PC-9 (cell line): ENCODE measurements at regions not wholly inside any gene's neighbourhood (a gene's known extent, or its start where the extent isn't known, plus 50 kb on each side); places are given as distances from the start of the nearest gene placed in this dataset.
"Not testable (repeated sequence)": the region's sequence is repeated elsewhere in the genome, so short reads cannot be mapped to it uniquely, and the experiment has no call there.

Experiments
- BruUV-seq: library from RNA; stranded (reverse); fragments of 400-500 nt; replicated peaks from 2 replicates; lab custom pipeline; 2021; lab: Mats Ljungman, UMichigan
- CTCF ChIA-PET: fragments of 300-600 bp; sonication (Branson Sonifier 250); formaldehyde crosslinking; loops from one replicate; lab custom pipeline; 2022; ENCODE audit warnings: antibody characterized with exemption; lab: Charles Lee
- POLR2A ChIA-PET: fragments of 300-600 bp; sonication (Branson Sonifier 250); formaldehyde crosslinking; loops from one replicate; lab custom pipeline; 2022; ENCODE audit warnings: antibody characterized with exemption; ENCODE audit not compliant: unreplicated experiment; lab: Charles Lee
- DNase-seq, 2 experiments: peaks; one replicate each; pipeline versions ENCODE4 v3.0.0 to v3.0.0-alpha.2; 2015 to 2022; ENCODE audit warnings: mixed read lengths in 1 of 2
- H2AFZ ChIP-seq: fragments of 200-600 bp; sonication (generic); 2 replicates; pipeline ENCODE4 v1.8.1; 2017; ENCODE audit warnings: antibody characterized with exemption
- H3F3A ChIP-seq: fragments of 200-600 bp; sonication (generic); 2 replicates; pipeline ENCODE4 v1.8.1; 2017; ENCODE audit warnings: antibody characterized with exemption, mild to moderate bottlenecking, low read depth; ENCODE audit not compliant: insufficient read depth
- H3K27ac ChIP-seq: fragments of 200-600 bp; sonication (generic); 2 replicates; pipeline ENCODE4 v1.6.1; 2016; ENCODE audit warnings: mixed run types
- H3K27me3 ChIP-seq: fragments of 200-600 bp; sonication (generic); 2 replicates; pipeline ENCODE4 v1.6.1; 2016; ENCODE audit warnings: low read depth, mixed run types; ENCODE audit not compliant: insufficient read depth
- H3K36me3 ChIP-seq: fragments of 200-600 bp; sonication (generic); 2 replicates; pipeline ENCODE4 v1.6.1; 2016; ENCODE audit warnings: low read depth, mixed run types
- H3K4me1 ChIP-seq: fragments of 200-600 bp; sonication (generic); replicated peaks from 2 replicates; pipeline ENCODE4 v1.6.1; 2016; ENCODE audit warnings: mixed run types; ENCODE audit not compliant: insufficient read depth
- H3K4me2 ChIP-seq: fragments of 200-600 bp; sonication (generic); 2 replicates; pipeline ENCODE4 v1.6.1; 2017; ENCODE audit warnings: mixed run types
- H3K4me3 ChIP-seq: fragments of 200-600 bp; sonication (generic); 2 replicates; pipeline ENCODE4 v1.6.1; 2016; ENCODE audit warnings: mixed run types
- H3K79me2 ChIP-seq: fragments of 200-600 bp; sonication (generic); 2 replicates; pipeline ENCODE4 v1.6.1; 2017; ENCODE audit warnings: low read depth, mixed run types
- H3K9me2 ChIP-seq: fragments of 200-600 bp; sonication (generic); 2 replicates; pipeline ENCODE4 v1.8.1; 2017; ENCODE audit warnings: mild to moderate bottlenecking; ENCODE audit not compliant: insufficient read depth
- H3K9me3 ChIP-seq: fragments of 200-600 bp; sonication (generic); 2 replicates; pipeline ENCODE4 v1.8.1; 2016; ENCODE audit warnings: low read depth; ENCODE audit not compliant: insufficient read depth
- H4K20me1 ChIP-seq: fragments of 200-600 bp; sonication (generic); 2 replicates; pipeline ENCODE4 v1.8.1; 2017; ENCODE audit not compliant: insufficient read depth
- EZH2 ChIP-seq: fragments of 200-600 bp; sonication (generic); IDR thresholded peaks from 2 replicates; pipeline ENCODE4 v1.8.0; 2017; ENCODE audit warnings: antibody characterized with exemption, low read depth
- intact Hi-C: fragments of 100-400 bp; cut with micrococcal nuclease; formaldehyde crosslinking; loops from one replicate; pipeline ENCODE4 v1.10.0; 2022; ENCODE audit not compliant: unreplicated experiment
- TF ChIP-seq, protein P1 (sequence below): fragments of 200-600 bp; sonication (generic); conservative IDR thresholded peaks from 2 replicates; pipeline ENCODE4 v1.6.1; 2017; ENCODE audit warnings: mixed run types, antibody characterized with exemption, mild to moderate bottlenecking, moderate library complexity

DNA sequence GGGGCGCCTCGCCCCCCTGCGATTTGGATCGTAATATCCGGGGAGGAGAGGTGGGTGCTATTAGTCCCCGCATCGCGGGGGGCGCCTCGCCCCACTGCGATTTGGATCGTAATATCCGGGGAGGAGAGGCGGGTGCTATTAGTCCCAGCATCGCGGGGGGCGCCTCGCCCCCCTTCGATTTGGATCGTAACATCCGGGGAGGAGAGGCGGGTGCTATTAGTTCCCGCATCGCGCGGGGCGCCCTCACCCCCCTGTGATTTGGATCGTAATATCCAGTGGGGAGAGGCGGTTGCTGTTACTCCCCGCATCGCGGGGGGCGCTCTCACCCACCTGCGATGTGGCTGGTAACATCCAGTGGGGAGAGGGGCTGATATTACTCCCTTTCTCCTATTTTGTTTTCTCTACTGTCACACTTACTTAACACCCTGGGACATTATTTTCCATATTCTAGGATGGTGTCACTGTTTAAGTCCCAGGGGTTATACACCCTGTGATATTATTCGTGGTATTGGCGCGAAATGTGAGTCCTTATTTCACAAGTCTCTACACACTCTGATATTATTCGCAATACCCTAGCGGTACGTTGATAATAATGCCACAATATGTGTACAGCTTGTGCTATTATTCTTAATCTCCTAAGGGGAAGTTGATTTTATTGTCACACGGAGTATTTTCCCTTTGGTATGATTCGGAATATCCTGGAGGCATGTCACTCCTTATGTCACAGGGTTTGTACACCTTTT, 57.8 kb upstream of the ALDH3B2 start:
- CTCF ChIA-PET, result no interaction called here
- Histone ChIP-seq H4K20me1 (no peaks in the 10 kb centered on the region), H3K4me3 (no peak overlapping the region), H2AFZ (no peak overlapping the region), H3K27me3 (no peaks in the 10 kb centered on the region), H3K4me2 (no peak overlapping the region), H3K36me3 (no peaks in the 10 kb centered on the region), H3K4me1 (peaks cover 19% of the 10 kb centered on the region), H3K79me2 (no peaks in the 10 kb centered on the region), H3F3A (peaks cover 7% of the 10 kb centered on the region; the same call in 1 of the 2 replicates), H3K27ac (no peak overlapping the region), H3K9me3 (no peaks in the 10 kb centered on the region), H3K9me2 (no peaks in the 10 kb centered on the region)
- POLR2A ChIA-PET, result no interaction called here
- BruUV-seq, result no TSS peak
- DNase-seq, result no peak
- intact Hi-C loops, result no loop called here
- TF ChIP-seq EZH2, result no peak
- TF ChIP-seq, protein P1, sequence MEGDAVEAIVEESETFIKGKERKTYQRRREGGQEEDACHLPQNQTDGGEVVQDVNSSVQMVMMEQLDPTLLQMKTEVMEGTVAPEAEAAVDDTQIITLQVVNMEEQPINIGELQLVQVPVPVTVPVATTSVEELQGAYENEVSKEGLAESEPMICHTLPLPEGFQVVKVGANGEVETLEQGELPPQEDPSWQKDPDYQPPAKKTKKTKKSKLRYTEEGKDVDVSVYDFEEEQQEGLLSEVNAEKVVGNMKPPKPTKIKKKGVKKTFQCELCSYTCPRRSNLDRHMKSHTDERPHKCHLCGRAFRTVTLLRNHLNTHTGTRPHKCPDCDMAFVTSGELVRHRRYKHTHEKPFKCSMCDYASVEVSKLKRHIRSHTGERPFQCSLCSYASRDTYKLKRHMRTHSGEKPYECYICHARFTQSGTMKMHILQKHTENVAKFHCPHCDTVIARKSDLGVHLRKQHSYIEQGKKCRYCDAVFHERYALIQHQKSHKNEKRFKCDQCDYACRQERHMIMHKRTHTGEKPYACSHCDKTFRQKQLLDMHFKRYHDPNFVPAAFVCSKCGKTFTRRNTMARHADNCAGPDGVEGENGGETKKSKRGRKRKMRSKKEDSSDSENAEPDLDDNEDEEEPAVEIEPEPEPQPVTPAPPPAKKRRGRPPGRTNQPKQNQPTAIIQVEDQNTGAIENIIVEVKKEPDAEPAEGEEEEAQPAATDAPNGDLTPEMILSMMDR, result no peak

DNA sequence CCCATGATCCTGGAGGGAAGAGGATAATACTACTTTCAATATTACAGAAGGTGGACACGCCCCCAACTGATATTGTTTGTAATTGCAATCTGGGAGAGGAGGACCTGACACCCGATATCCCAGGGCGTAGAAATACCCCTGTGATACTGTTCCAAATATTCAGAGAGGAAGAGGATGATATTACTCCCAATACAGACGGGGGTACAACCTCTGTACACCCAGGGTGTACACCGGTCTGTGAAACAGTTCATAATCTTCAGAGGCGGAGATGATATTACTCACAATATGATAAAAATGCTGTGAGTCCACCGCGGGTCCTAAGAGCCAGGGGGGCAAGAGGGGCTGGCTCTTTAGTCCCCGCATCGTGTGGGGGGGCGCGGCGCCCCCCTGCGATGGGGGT, 57.2 kb upstream of the ALDH3B2 start:
- Histone ChIP-seq H3K4me3 (no peak overlapping the region), H3K36me3 (no peaks in the 10 kb centered on the region), H2AFZ (no peak overlapping the region), H3K27me3 (no peaks in the 10 kb centered on the region), H3K27ac (no peak overlapping the region), H3K79me2 (no peaks in the 10 kb centered on the region), H3K9me2 (no peaks in the 10 kb centered on the region), H4K20me1 (no peaks in the 10 kb centered on the region), H3K9me3 (no peaks in the 10 kb centered on the region), H3K4me1 (peaks cover 23% of the 10 kb centered on the region), H3F3A (peaks cover 9% of the 10 kb centered on the region; the same call in 1 of the 2 replicates), H3K4me2 (no peak overlapping the region)
- ChIA-PET POLR2A (no interaction called here), CTCF (no interaction called here)
- BruUV-seq, result no TSS peak
- no peak for DNase-seq
- no peak for TF ChIP-seq EZH2
- TF ChIP-seq, protein P1, result no peak
- intact Hi-C loops, result no loop called here

DNA sequence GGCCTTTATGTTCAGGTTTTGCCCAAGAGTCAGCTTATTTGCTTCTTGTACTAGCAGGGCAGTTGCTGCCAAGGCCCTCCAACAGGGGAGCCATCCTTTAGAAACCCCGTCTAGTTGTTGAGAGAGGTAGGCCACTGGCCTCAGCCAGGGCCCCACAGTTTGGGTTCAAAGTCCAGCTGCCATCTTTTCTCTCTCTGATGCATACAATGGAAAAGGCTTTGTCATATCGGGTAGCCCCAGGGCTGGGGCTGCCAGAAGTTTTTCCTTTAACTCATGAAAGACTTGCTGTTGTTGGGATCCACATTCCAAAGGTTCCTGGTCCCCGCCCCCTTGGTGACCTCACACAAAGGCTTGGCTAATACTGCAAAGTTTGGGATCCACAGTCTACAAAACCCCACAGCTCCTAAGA, 53.7 kb upstream of the ALDH3B2 start:
- ChIA-PET CTCF (interaction anchor here (0.7 kb wide), 1 partner anchor 9 kb away, joined by 3 read pairs; no protein-coding TSS in a partner anchor), POLR2A (interaction anchor here (0.7 kb wide), 1 partner anchor 77 kb away, joined by 4 read pairs; no protein-coding TSS in a partner anchor)
- intact Hi-C loops, result loop anchor here (5.0 kb wide), 1 partner anchor 59 kb away; no protein-coding TSS in a partner anchor

DNA sequence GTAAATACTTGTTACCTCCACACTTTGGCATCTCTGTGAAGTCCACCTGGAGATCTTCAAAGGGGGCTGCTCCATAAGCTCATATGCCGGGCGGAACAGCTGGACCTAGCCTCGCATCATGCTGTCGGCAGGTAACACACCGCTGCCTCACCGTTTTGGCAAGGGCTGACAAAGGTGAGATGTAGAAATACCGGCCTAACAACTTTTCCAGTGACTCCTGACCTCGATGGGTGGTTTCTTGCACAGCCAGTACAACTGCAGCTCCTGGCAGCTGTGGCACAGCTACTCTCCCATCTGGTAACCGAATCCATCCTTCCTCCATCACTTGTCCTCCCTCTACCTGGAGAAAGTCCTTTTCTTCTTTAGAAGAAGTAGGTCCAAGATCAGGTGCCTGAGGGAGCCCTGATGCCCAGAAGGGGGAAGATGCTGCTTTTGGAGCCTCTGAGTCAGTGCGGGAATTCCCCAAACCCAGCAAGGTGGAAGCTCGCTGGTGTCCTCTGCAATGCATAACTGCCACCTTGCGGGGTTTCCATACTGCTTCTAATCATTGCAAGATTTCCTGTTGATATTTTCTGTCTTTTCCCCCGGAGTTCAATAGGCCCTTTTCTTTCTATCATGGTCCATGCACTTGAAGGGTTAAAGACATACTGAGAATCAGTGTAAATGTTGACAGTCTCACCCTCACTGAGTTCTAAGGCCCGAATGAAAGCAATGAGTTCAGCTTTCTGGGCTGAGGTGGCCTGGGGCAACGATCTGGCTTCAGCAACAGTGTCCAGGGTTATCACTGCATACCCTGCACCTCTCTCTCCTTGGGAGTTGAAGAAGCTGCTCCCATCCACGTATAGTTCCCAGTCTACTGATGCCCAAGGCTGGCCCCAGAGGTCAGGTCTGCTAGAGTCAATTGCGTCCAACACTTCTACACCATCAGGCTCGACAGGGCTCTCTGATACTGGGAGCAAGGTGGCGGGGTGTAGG, 52.9 kb upstream of the ALDH3B2 start:
- Histone ChIP-seq H3F3A (peaks cover 11% of the 10 kb centered on the region; the same call in 1 of the 2 replicates), H3K4me1 (peaks cover 29% of the 10 kb centered on the region), H3K4me2 (peak overlapping the region; percentile 44)
- H3K27ac ChIP-seq, H2AFZ ChIP-seq, H3K27me3 ChIP-seq, H3K9me2 ChIP-seq, H3K4me3 ChIP-seq, H4K20me1 ChIP-seq, BruUV-seq, H3K36me3 ChIP-seq, H3K9me3 ChIP-seq, CTCF ChIA-PET, H3K79me2 ChIP-seq: not testable (repeated sequence)
- DNase-seq, result peak; percentile 47 to 55
- intact Hi-C loops, result loop anchor here (5.0 kb wide), 1 partner anchor 60 kb away; no protein-coding TSS in a partner anchor
- POLR2A ChIA-PET, result interaction anchor here (0.6 to 0.7 kb wide), 4 partner anchors 56 to 357 kb away, joined by 3 to 4 read pairs (median 4); no protein-coding TSS in a partner anchor

More for the DNA sequence above, 53.7 kb upstream of the ALDH3B2 start:
- not testable (repeated sequence) for H2AFZ ChIP-seq, H3K27ac ChIP-seq, H3K27me3 ChIP-seq, H3K4me3 ChIP-seq, BruUV-seq, H4K20me1 ChIP-seq, H3K9me2 ChIP-seq, H3K79me2 ChIP-seq, H3K9me3 ChIP-seq, H3K36me3 ChIP-seq
- peak overlapping the region; percentile 13; the same call in 1 of the 2 replicates for H3K4me2 ChIP-seq
- H3K4me1 ChIP-seq, result peaks cover 29% of the 10 kb centered on the region
- DNase-seq, result peak in 1 of 2 experiments; percentile 57
- peaks cover 11% of the 10 kb centered on the region; the same call in 1 of the 2 replicates for H3F3A ChIP-seq
